ENCODE measurements at regions not wholly inside any gene's neighbourhood (a gene's known extent, or its start where the extent isn't known, plus 50 kb on each side); places are given as distances from the start of the nearest gene placed in this dataset.
"Not testable (repeated sequence)": the region's sequence is repeated elsewhere in the genome, so short reads cannot be mapped to it uniquely, and the experiment has no call there.

DNA sequence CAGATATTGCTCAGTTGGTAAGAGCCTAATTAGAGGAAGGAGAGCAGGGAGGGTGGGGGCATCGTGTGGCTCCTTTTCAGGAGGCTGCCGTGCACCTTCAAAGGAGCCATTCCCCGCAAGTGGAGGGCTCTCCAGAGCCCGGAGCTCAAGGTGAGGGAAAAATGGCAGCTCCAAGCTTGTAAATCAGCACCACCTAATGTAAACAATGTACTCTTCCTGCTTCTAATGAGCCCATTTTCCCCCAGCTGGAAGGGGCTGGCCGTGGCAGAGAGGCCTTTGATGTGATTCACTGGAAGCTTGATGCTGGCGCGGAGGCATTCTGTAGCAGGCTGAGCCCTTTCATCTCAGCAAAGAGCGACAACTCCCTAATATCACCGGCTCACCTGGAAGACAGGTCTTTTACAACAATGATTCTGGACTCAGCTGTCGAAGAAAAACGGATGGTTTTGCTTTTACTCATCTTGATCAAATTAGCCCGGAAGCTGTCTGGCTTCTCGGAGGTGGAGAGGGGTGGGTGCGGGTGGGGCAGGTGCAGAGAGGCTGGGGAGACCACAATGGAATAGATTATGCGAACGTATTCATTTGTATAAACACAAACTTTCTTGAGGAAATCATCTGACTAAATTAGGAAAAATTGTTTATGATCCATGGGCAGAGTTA is 112.5 kb downstream of the RRAGC start:
- no peak for DNase-seq

GRCh38 chr1:38746402-38746935 is 113.1 kb downstream of the RRAGC start:
- no peak for DNase-seq

GRCh38 chr1:38745476-38746401 is 113.8 kb downstream of the RRAGC start:
- no peak for DNase-seq

DNA sequence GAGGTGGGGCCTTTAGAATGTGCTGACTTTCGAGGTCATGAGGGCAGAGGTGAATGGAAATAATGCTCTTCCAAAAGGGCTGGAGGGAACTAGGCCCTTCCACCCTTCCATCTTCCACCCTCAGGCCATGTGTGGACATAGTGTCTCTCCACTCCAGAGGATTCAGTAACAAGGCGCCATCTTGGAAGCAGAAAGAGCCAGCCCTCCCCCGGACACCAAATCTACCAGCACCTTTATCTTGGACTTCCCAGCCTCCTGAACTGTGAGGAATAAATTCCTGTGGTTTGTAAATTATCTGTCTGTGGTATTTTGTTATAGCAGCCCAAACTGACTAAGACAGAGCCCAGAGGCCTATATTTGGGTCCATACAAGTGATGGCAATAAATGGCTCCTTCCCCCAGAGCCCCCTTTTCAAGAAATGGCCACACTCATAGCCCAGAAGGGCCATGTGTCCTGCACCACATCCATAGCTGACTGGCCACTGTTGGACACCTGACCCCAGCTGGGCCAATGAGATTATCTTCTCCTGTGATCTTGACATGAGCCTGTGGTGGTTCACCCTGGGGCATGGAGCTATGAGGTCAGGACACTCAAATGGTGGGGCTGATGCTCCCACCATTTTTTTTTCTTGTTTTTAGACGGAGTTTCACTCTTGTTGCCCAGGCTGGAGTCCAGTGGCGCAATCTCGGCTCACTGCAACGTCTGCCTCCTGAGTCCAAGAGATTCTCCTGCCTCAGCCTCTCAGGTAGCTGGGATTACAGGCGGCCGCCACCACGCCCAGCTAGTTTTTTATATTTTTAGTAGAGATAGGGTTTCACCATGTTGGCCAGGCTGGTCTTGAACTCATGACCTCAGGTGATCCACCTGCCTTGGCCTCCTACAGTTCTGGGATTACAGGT is 114.9 kb downstream of the RRAGC start:
- DNase-seq, result no peak

DNA sequence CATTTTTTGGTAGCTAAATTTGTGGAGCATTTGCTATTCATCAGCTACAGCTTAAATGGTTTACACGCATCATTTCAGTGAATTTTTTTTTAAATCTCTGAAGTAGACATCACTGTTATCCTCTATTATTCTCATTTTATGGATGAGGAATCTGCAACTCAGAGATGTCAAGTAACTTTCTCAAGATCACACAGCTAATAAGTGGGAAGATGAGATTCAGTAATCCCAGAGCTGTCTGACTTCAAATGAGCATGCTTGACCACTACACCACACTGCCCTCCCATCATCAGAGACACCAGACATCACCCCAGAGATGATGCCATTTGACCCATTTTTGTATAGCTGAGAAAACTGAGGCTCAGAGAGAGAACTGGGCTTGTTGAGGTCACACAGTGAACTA is 116.4 kb downstream of the RRAGC start:
- DNase-seq, result no peak

GRCh38 chr1:38741341-38741740 is 118.2 kb downstream of the RRAGC start:
- no peak for DNase-seq

DNA sequence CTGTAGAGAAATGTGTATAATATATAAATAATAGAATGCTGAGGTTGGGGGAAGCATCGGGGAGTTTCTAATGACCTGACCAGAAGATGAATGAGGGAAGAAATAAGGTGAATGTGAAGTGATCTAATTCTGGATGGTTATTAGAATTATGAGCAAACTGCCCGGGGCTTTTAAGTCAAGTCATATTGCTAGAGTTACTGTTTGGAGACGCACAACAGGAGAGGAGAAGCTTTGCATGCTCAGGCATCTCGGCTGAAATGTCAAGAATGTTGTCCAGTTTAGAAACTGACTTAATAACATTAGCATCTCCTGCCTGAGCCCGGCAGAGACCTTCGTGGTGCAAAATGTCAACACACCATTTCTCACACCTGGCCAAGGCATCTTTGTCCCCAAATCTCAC is 119.1 kb downstream of the RRAGC start:
- no peak for DNase-seq

DNA sequence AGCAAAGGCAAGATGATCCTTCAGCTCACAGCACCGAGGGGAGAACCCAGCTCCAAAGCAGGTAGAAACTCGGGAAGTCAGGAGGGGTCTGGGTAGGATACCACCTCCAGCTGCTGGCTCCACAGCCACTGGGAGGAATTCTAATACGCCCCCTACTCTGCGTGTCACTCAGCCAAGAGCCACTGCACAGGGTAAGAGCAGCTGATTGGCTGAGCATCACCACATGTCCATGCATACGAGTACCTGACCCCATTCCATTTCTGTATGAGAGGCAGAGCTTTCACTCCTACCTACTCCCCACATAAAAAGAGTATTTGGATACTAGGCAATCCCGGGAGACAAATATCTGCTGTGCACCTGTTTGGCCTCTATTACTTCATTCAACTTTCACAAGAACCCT is 121.4 kb downstream of the RRAGC start:
- no peak for DNase-seq

DNA sequence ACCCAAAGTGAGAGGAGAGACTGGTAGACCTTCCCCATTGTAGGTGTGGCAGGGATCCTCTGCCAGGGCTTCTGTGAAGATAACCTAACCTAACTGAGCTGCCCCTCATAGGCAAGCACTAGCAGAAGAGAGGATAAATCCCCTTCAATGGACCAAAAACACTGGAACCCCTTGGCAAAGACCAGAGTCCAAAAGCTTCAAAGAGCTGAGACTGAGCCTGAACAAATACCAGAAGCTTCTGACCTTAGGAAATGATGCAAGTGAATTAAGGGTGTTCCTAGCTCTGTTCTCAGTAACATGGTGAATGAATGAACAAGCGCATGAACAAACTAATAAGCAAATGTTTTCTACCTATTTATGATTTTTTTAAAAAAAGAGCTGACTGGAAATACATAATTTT is 123.2 kb downstream of the RRAGC start:
- no peak for DNase-seq

DNA sequence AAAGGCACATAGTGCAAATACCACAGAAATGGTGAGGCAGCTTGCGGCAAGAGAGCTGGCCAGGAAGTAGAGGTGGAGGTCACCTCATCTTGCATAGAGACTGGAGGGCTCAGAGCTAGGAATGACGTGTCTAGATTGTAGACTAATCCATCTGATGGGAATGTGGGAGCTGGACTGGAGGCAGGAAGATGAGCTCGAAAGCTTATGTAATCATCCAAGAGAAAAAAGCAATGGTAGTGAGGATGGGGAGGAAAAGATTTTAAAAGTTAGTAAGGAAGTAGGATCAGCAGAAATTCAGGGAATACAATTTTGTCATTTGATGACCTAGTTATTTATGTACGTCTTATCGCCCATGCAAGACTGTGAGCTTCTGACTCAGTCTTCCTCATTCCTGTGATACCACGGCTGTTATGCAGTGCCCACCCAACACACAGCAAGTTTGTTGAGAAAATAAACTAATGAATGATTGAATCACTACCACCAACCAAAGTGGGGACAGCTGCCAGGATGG is 123.9 kb downstream of the RRAGC start:
- DNase-seq, result no peak

- DNase-seq, result no peak
These were observed 125.8 kb downstream of the RRAGC start for GRCh38 chr1:38733761-38734160.

- DNase-seq, result no peak
These were observed 128.8 kb downstream of the RRAGC start for GRCh38 chr1:38730511-38731397.

- DNase-seq, result no peak
These were observed 131.0 kb downstream of the RRAGC start for GRCh38 chr1:38728585-38728908.

DNA sequence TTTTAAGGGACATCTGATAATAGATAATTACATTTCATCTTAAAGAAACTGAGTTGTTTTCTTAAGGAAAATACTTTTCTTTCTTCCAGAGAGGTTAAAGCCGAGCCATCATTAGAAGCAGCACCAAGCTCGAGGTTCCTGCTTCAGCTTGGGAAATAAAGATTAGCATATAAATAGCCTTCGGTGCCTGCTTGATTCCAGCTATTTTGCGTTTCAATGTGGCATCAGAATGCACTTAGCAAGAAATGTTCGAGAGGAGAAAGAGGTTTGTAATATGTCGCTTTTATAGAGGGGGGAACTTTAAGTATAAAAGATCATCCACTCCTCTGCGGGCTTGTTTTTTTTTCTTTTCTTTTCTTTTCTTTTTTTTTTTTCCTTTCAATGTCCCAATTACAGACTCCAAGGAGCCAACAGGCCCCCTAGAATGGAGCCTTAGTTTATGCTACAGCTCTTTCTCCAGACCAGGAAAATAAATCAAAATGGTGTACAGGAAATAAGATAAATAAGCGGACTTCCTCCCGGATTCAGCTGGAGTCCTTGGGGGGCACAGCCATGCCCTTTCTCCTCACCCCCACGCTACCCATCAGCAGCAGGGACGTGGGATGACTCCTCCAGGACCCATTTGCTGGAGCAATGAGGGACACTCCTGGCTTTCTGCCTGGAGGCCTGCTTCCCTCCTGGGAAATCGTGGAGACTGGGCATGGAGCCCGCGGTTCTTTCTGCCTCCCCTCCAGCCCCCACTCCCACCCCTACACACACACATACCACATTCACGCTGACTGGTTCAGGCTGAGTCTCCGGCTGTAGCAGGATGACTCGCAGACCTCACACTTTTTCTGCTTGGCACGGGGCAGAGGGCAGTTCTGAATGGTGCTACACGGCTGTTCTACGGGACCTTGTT is 131.6 kb downstream of the RRAGC start:
- no peak for DNase-seq

- not testable (repeated sequence) for DNase-seq
These were observed 134.1 kb downstream of the RRAGC start for GRCh38 chr1:38725321-38725961.

DNA sequence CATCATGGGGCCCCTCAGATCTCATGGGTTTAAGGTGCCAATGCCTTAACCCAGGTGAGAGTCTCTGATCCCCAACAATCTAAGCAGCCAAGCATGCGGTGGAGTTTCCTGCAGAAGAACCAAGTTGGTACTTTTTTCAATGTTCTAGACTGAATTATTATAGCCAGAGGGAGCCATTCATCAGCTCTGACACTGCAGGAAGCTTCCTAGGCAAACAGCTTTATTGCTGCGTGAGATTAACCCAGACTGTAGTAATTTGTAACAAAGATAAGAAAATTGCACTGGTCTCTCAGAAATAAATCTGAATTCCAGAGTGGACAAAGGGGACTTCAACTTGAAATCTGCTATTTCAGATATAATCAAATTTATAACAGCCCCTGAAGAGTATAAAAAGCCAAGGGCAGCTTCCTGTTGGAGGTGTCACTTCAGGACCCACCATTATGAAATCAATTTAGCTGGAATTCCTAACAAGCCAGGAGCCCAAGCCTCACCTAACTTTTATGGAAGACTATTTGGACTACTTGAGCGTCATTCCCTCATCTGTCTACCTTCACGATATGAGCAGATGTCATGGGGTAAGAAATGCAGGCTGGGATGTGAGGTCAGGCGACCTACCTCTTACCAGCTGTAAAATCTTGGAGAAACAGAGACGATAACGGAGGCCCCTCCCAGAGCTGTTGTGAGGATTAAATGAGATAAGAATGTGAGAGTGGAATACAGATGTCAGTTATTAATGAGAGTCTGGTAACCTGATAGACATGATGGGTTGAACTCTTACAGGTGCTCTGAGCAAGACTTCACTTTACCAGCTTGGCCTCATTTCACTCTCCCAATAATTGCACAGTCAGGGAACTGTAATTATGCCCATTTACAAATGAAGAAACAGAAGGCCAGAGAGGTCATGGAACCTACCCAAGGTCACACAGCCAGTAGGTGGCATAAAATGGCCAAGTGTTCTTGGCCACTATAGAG is 135.1 kb downstream of the RRAGC start:
- no peak for DNase-seq

- no peak for DNase-seq
These were observed 137.8 kb downstream of the RRAGC start for GRCh38 chr1:38721816-38722215.

DNA sequence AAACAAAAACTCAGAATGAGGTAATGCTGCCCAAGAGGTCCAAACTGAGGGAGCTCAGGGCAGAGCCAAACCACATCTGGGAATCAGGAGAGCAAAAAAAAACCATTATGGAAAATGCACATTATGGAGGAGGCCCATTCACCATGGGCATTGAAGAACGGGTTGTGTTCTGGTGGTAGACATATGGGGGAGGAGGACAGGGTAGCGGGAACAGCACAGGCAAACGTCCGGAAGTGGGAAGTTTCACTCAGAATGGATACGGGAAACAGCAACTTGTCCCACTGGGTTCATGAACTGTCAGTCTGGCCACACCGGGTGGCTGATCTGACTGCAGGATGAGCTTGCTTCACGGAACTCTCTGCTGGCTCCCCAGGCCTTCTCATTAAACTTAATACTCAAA is 139.7 kb downstream of the RRAGC start:
- DNase-seq, result no peak

GRCh38 chr1:38718031-38718430 is 141.5 kb downstream of the RRAGC start:
- DNase-seq, result no peak
